K562 (cell line): ENCODE measurements at regions not wholly inside any gene's neighbourhood (a gene's known extent, or its start where the extent isn't known, plus 50 kb on each side); places are given as distances from the start of the nearest gene placed in this dataset.

Source experiments
- ATAC-seq: fragments of 200-7000 bp; cut with Tn5 transposase; 3 replicates; pipeline ENCODE4 v1.9.1; 2020; ENCODE audit warnings: moderate library complexity
- BruUV-seq: library from RNA; stranded (reverse); fragments of 400-500 nt; replicated peaks from 2 replicates; lab custom pipeline; 2021; lab: Mats Ljungman, UMichigan
- CTCF ChIA-PET: fragments of 300-600 bp; formaldehyde crosslinking; extraction: SDS; loops from one replicate; lab custom pipeline; 2021; ENCODE audit warnings: low intra/inter-chr PET ratio; lab: Yijun Ruan, JAX
- POLR2A ChIA-PET: fragments of 300-600, 350-650 bp; sonication (Branson Sonifier 250); formaldehyde crosslinking; extraction: SDS; loops from one replicate; lab custom pipeline; 2021; ENCODE audit warnings: antibody characterized with exemption, inconsistent platforms; lab: Yijun Ruan, JAX
- DNase-seq, 4 experiments: peaks; one replicate each; pipeline versions ENCODE4 v3.0.0 to v3.0.0-alpha.2; 2011 to 2018; ENCODE audit warnings: low spot score in 3 of 4, mixed read lengths in 3 of 4; ENCODE audit errors: extremely low read depth in 1 of 4
- FAIRE-seq: peaks from 2 replicates; lab custom pipeline; 2011; peaks lifted over from hg19 to GRCh38; lab: Jason Lieb, UNC
- H2AFZ ChIP-seq: 2 replicates; pipeline ENCODE4 v1.6.0; 2011; ENCODE audit warnings: low read depth, low read length, control low read depth, inconsistent platforms
- H3K27ac ChIP-seq: fragments of 200-600 bp; 3 replicates; pipeline ENCODE4 v1.8.0; 2011; ENCODE audit warnings: low read depth, mild to moderate bottlenecking, control low read depth, inconsistent platforms, low read length, moderate library complexity, mixed read lengths; ENCODE audit errors: extremely low read depth
- H3K27me3 ChIP-seq, 2 experiments: fragments of 300-600 bp in 1 of 2; 2 replicates in 1 of 2; 3 replicates in 1 of 2; pipeline versions ENCODE4 v1.6.0 to v1.8.0; 2011; ENCODE audit warnings: inconsistent platforms in 2 of 2, low read length in 2 of 2, mild to moderate bottlenecking in 1 of 2, mixed read lengths in 1 of 2, moderate library complexity in 1 of 2; ENCODE audit not compliant: control insufficient read depth in 2 of 2, insufficient read depth in 2 of 2
- H3K36me3 ChIP-seq: fragments of 300-600 bp; 3 replicates; pipeline ENCODE4 v1.8.0; 2011; ENCODE audit warnings: mild to moderate bottlenecking, low read length, inconsistent platforms; ENCODE audit not compliant: control insufficient read depth, insufficient read depth
- H3K4me1 ChIP-seq, 2 experiments: fragments of 200-600 bp in 1 of 2; replicated peaks in 1 of 2; 2 replicates in 1 of 2; 3 replicates in 1 of 2; pipeline versions ENCODE4 v1.5.1 to v1.8.0; 2011; ENCODE audit warnings: inconsistent platforms in 2 of 2, low read length in 2 of 2, mild to moderate bottlenecking in 1 of 2, mixed read lengths in 1 of 2, moderate library complexity in 1 of 2; ENCODE audit not compliant: control insufficient read depth in 2 of 2, insufficient read depth in 2 of 2
- H3K4me2 ChIP-seq: 2 replicates; pipeline ENCODE4 v1.6.1; 2011; ENCODE audit warnings: low read length, control low read depth, inconsistent platforms, mixed read lengths; ENCODE audit not compliant: insufficient read depth
- H3K4me3 ChIP-seq: fragments of 200-600 bp; sonication (generic), shearing (Covaris generic); 2 replicates; pipeline ENCODE4 v1.5.1; 2016; ENCODE audit warnings: control low read depth, inconsistent platforms
- H3K79me2 ChIP-seq: fragments of 200-600 bp; 3 replicates; pipeline ENCODE4 v1.8.0; 2011; ENCODE audit warnings: low read length, inconsistent platforms; ENCODE audit not compliant: control insufficient read depth, insufficient read depth
- H3K9ac ChIP-seq, 2 experiments: 2 replicates each; pipeline versions ENCODE4 v1.6.0 to v1.6.1; 2011; ENCODE audit warnings: low read depth in 2 of 2, low read length in 2 of 2, control low read depth in 1 of 2, inconsistent platforms in 1 of 2, mild to moderate bottlenecking in 1 of 2, mixed read lengths in 1 of 2; ENCODE audit not compliant: insufficient read depth in 1 of 2
- H3K9me1 ChIP-seq: one replicate; pipeline ENCODE4 v1.6.0; 2011; ENCODE audit warnings: inconsistent platforms, mild to moderate bottlenecking, low read length, moderate library complexity; ENCODE audit not compliant: control insufficient read depth, insufficient read depth
- H3K9me3 ChIP-seq: replicated peaks from 2 replicates; pipeline ENCODE4 v1.5.1; 2011; ENCODE audit warnings: low read depth, low read length, inconsistent platforms; ENCODE audit not compliant: control insufficient read depth, insufficient read depth
- H4K20me1 ChIP-seq: replicated peaks from 2 replicates; pipeline ENCODE4 v1.6.1; 2011; ENCODE audit warnings: low read length, inconsistent platforms, mixed read lengths; ENCODE audit not compliant: control insufficient read depth, insufficient read depth
- IRF2 ChIP-seq: sonication (generic); formaldehyde crosslinking; IDR thresholded peaks from 2 replicates; pipeline ENCODE4 v1.8.1; 2022; ENCODE audit warnings: mild to moderate bottlenecking, missing genetic modification reagents
- PRMT5 ChIP-seq: sonication (generic); formaldehyde crosslinking; IDR thresholded peaks from 2 replicates; pipeline ENCODE4 v1.5.0; 2020; ENCODE audit warnings: missing genetic modification reagents
- SRF ChIP-seq, 2 experiments: fragments of 250-450, 450-650 bp in 1 of 2; sonication (Bioruptor Pico) in 1 of 2; sonication (generic) in 1 of 2; formaldehyde crosslinking; IDR thresholded peaks; 2 replicates each; pipeline versions ENCODE4 v1.5.0 to v1.5.1; 2020 to 2022; ENCODE audit warnings: mild to moderate bottlenecking in 1 of 2, missing genetic modification reagents in 1 of 2
- ZBTB7A ChIP-seq: IDR thresholded peaks from 2 replicates; pipeline ENCODE4 v1.6.1; 2011; ENCODE audit warnings: low read depth, mild to moderate bottlenecking, low read length, moderate library complexity, borderline replicate concordance; ENCODE audit not compliant: control insufficient read depth
- ZNF146 ChIP-seq: IDR thresholded peaks from one replicate; pipeline ENCODE4 v1.6.1; 2018; ENCODE audit warnings: missing compliant biosample characterization; ENCODE audit not compliant: unreplicated experiment
- ZNF324 ChIP-seq: fragments of 250-450 bp; sonication (Bioruptor Pico); IDR thresholded peaks from 2 replicates; pipeline ENCODE4 v1.4.0; 2020; ENCODE audit warnings: mild to moderate bottlenecking
- WGBS: fragments of 100-300 bp; shearing (Covaris generic); methylation state at CpG from one replicate; pipeline ENCODE4 v1.1.6; 2016; ENCODE audit warnings: low coverage, mixed read lengths; ENCODE audit not compliant: insufficient coverage; ENCODE audit errors: missing lambda C conversion rate; 5-methylcytosine and 5-hydroxymethylcytosine counted together
- in situ Hi-C: fragments of 300-500 bp; cut with MboI; formaldehyde crosslinking; loops from 4 replicates; pipeline ENCODE4 v1.15.0; 2018; ENCODE audit warnings: inconsistent platforms, mixed read lengths
- intact Hi-C: fragments of 100-400 bp; cut with micrococcal nuclease; formaldehyde crosslinking; loops from 2 replicates; pipeline ENCODE4 v1.14.2; 2022
- TF ChIP-seq, protein P1 (sequence below): fragments of 450-650 bp; IDR thresholded peaks from 2 replicates; pipeline ENCODE4 v1.6.1; 2016; ENCODE audit warnings: missing biosample characterization, missing genetic modification characterization

GRCh38 chr18:70416496-70416895 lies 127.7 kb downstream of the SOCS6 start (continued):
- TF ChIP-seq PRMT5 (CRISPR knock-in tag): no peak
- no peak for TF ChIP-seq IRF2 (CRISPR knock-in tag)
- TF ChIP-seq, protein P1, sequence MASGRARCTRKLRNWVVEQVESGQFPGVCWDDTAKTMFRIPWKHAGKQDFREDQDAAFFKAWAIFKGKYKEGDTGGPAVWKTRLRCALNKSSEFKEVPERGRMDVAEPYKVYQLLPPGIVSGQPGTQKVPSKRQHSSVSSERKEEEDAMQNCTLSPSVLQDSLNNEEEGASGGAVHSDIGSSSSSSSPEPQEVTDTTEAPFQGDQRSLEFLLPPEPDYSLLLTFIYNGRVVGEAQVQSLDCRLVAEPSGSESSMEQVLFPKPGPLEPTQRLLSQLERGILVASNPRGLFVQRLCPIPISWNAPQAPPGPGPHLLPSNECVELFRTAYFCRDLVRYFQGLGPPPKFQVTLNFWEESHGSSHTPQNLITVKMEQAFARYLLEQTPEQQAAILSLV (tag): no peak
- no peak for TF ChIP-seq ZNF324 (CRISPR knock-in tag)
- no peak for TF ChIP-seq ZBTB7A

DNA sequence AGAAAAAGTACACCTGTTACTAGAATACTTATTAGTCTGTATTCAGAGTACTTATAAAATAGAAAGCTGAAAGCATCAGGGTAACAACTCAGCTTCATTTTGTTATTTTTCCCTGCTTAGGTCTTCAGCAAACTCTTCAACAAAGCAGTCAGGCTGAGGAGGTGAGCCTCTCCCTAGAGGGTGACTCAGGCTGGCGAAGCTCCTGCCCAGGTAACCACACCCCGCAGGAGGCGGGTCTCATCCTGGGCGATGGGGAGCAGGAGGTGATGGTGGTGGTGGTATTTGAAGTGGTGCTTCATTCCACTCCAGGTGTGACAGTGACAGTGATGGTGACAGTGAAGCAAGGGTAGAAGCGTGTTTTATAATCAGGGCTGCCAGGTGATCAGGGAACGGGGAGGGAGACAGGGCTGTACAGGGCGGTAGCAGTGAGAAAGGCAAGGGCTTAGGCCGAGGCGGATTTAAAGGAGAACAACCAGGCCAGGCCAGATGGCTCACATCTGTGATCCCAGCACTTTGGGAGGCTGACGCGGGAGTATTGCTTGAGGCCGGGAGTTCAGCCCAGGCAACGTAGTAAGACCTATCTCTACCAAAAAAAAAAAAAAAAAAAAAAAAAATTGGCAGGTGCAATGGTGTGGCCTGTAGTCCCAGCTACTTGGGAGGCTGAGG lies 127.1 kb downstream of the SOCS6 start:
- 18% methylated on average over 12 of the region's 13 CpGs for WGBS
- Histone ChIP-seq H3K4me3 (no peak overlapping the region), H3K4me2 (no peak overlapping the region), H3K4me1 (no peaks in the 10 kb centered on the region; a peak in 2 of 5 replicates), H3K36me3 (no peaks in the 10 kb centered on the region), H3K9ac (no peak overlapping the region), H4K20me1 (no peaks in the 10 kb centered on the region), H2AFZ (no peak overlapping the region), H3K79me2 (no peaks in the 10 kb centered on the region), H3K27ac (no peak overlapping the region), H3K27me3 (peaks cover 4 to 5% of the 10 kb centered on the region in 2 experiments; a peak in 3 of 5 replicates), H3K9me1 (no peaks in the 10 kb centered on the region), H3K9me3 (no peaks in the 10 kb centered on the region)
- DNase-seq (no peak), ATAC-seq (0 out of 3 replicates have a peak, but pooled peaks have one; percentile 20), FAIRE-seq (no peak)
- POLR2A ChIA-PET: no interaction called here
- no TSS peak for BruUV-seq
- no peak for TF ChIP-seq SRF (CRISPR knock-in tag; IDR thresholded peaks at IDR 0.05)
- TF ChIP-seq ZNF146 (CRISPR knock-in tag): no peak
- CTCF ChIA-PET: no interaction called here
- in situ Hi-C loops: no loop called here
- intact Hi-C loops: no loop called here
